ENCODE measurements at regions not wholly inside any gene's neighbourhood (a gene's known extent, or its start where the extent isn't known, plus 50 kb on each side); places are given as distances from the start of the nearest gene placed in this dataset.

- Histone ChIP-seq H3K4me2 (ENCODE audit: low read length) (no peak overlapping the region), H3K4me1 (peaks cover 66% of the 10 kb centered on the region), H2AFZ (peak overlapping the region; percentile 54), H3K36me3 (ENCODE audit: control insufficient read depth, insufficient read depth, low read length) (no peaks in the 10 kb centered on the region), H3K79me2 (no peaks in the 10 kb centered on the region), H3K27ac (peak overlapping the region; percentile 38), H3K27me3 (ENCODE audit: control insufficient read depth, insufficient read depth, low read length) (no peaks in the 10 kb centered on the region), H3K9me3 (ENCODE audit: control insufficient read depth, low read length) (no peaks in the 10 kb centered on the region), H3K4me3 (ENCODE audit: low read depth, low read length) (no peak overlapping the region), H3K9ac (no peak overlapping the region)
- no peak for TF ChIP-seq CTCF (IDR thresholded peaks at IDR 0.05)
Observed at GRCh38 chr3:177679568-177680471, 482.5 kb upstream of the TBL1XR1 start.

GRCh38 chr3:177680472-177680821, 483.2 kb upstream of the TBL1XR1 start:
- no peaks in the 10 kb centered on the region for H3K79me2 ChIP-seq
- H3K36me3 ChIP-seq (ENCODE audit: control insufficient read depth, insufficient read depth, low read length): no peaks in the 10 kb centered on the region
- peaks cover 66% of the 10 kb centered on the region for H3K4me1 ChIP-seq
- no peak overlapping the region for H3K9ac ChIP-seq
- H3K27me3 ChIP-seq (ENCODE audit: control insufficient read depth, insufficient read depth, low read length): no peaks in the 10 kb centered on the region
- H3K4me2 ChIP-seq (ENCODE audit: low read length): no peak overlapping the region
- no peak for TF ChIP-seq CTCF (IDR thresholded peaks at IDR 0.05)
- H3K9me3 ChIP-seq (ENCODE audit: control insufficient read depth, low read length): no peaks in the 10 kb centered on the region
- H2AFZ ChIP-seq: no peak overlapping the region
- peak overlapping the region; percentile 14 for H3K27ac ChIP-seq
- no peak overlapping the region for H3K4me3 ChIP-seq (ENCODE audit: low read depth, low read length)

- Histone ChIP-seq H2AFZ (no peak overlapping the region), H3K27ac (no peak overlapping the region), H3K4me1 (peaks cover 61% of the 10 kb centered on the region), H3K4me3 (ENCODE audit: low read depth, low read length) (no peak overlapping the region), H3K79me2 (no peaks in the 10 kb centered on the region), H3K9ac (no peak overlapping the region), H3K36me3 (ENCODE audit: control insufficient read depth, insufficient read depth, low read length) (no peaks in the 10 kb centered on the region), H3K4me2 (ENCODE audit: low read length) (no peak overlapping the region), H3K27me3 (ENCODE audit: control insufficient read depth, insufficient read depth, low read length) (no peaks in the 10 kb centered on the region), H3K9me3 (ENCODE audit: control insufficient read depth, low read length) (no peaks in the 10 kb centered on the region)
- TF ChIP-seq CTCF (IDR thresholded peaks at IDR 0.05): no peak
Observed at GRCh38 chr3:177681156-177681555, 483.9 kb upstream of the TBL1XR1 start.

- H3K79me2 ChIP-seq: no peaks in the 10 kb centered on the region
- peaks cover 55% of the 10 kb centered on the region for H3K4me1 ChIP-seq
- H3K27ac ChIP-seq: no peak overlapping the region
- H3K4me3 ChIP-seq (ENCODE audit: low read depth, low read length): no peak overlapping the region
- peak overlapping the region; percentile 23 for H2AFZ ChIP-seq
- no peak for TF ChIP-seq CTCF (IDR thresholded peaks at IDR 0.05)
- H3K4me2 ChIP-seq (ENCODE audit: low read length): no peak overlapping the region
- H3K27me3 ChIP-seq (ENCODE audit: control insufficient read depth, insufficient read depth, low read length): no peaks in the 10 kb centered on the region
- H3K36me3 ChIP-seq (ENCODE audit: control insufficient read depth, insufficient read depth, low read length): no peaks in the 10 kb centered on the region
- no peak overlapping the region for H3K9ac ChIP-seq
- H3K9me3 ChIP-seq (ENCODE audit: control insufficient read depth, low read length): no peaks in the 10 kb centered on the region
Observed at GRCh38 chr3:177681852-177682251, 484.6 kb upstream of the TBL1XR1 start.

- H3K27me3 ChIP-seq (ENCODE audit: control insufficient read depth, insufficient read depth, low read length): no peaks in the 10 kb centered on the region
- H2AFZ ChIP-seq: peak overlapping the region; percentile 45
- no peaks in the 10 kb centered on the region for H3K79me2 ChIP-seq
- no peaks in the 10 kb centered on the region for H3K36me3 ChIP-seq (ENCODE audit: control insufficient read depth, insufficient read depth, low read length)
- no peak for TF ChIP-seq CTCF (IDR thresholded peaks at IDR 0.05)
- peak overlapping the region; percentile 7 for H3K27ac ChIP-seq
- no peak overlapping the region for H3K4me3 ChIP-seq (ENCODE audit: low read depth, low read length)
- H3K9ac ChIP-seq: no peak overlapping the region
- no peak overlapping the region for H3K4me2 ChIP-seq (ENCODE audit: low read length)
- H3K4me1 ChIP-seq: peaks cover 44% of the 10 kb centered on the region
- no peaks in the 10 kb centered on the region for H3K9me3 ChIP-seq (ENCODE audit: control insufficient read depth, low read length)
Observed at GRCh38 chr3:177683586-177683985, 486.3 kb upstream of the TBL1XR1 start.
